Endothelial cell of umbilical vein (primary cell): ENCODE measurements at regions not wholly inside any gene's neighbourhood (a gene's known extent, or its start where the extent isn't known, plus 50 kb on each side); places are given as distances from the start of the nearest gene placed in this dataset.

Experiments
- BruUV-seq: library from RNA; stranded (reverse); fragments of 400-500 nt; replicated peaks from 2 replicates; lab custom pipeline; 2021; lab: Mats Ljungman, UMichigan
- CTCF ChIA-PET: fragments of 300-600, 350-600 bp; sonication (Branson Sonifier 250); formaldehyde crosslinking; loops from one replicate; lab custom pipeline; 2021; ENCODE audit warnings: antibody characterized with exemption, inconsistent platforms; lab: Charles Lee
- POLR2A ChIA-PET: fragments of 300-600, 350-600 bp; sonication (Branson Sonifier 250); formaldehyde crosslinking; loops from one replicate; lab custom pipeline; 2021; ENCODE audit warnings: antibody characterized with exemption, inconsistent platforms; lab: Charles Lee
- DNase-seq: peaks from one replicate; pipeline ENCODE4 v3.0.0-alpha.2; 2011; ENCODE audit warnings: low read depth, low spot score
- FAIRE-seq: peaks from 2 replicates; lab custom pipeline; 2011; peaks lifted over from hg19 to GRCh38; lab: Jason Lieb, UNC
- H2AFZ ChIP-seq: 2 replicates; pipeline ENCODE4 v1.6.0; 2012; ENCODE audit warnings: low read depth, low read length, control low read depth, inconsistent platforms
- H3K27ac ChIP-seq: 2 replicates; pipeline ENCODE4 v1.5.1; 2011; ENCODE audit warnings: low read depth, mild to moderate bottlenecking, control low read depth, low read length, moderate library complexity; ENCODE audit not compliant: insufficient read depth
- H3K27me3 ChIP-seq, 2 experiments: 2 replicates each; pipeline versions ENCODE4 v1.6.0 to v1.6.1; 2011; ENCODE audit warnings: low read length in 2 of 2, mixed read lengths in 1 of 2; ENCODE audit not compliant: control insufficient read depth in 2 of 2, insufficient read depth in 2 of 2
- H3K36me3 ChIP-seq, 2 experiments: 2 replicates in 1 of 2; 3 replicates in 1 of 2; pipeline ENCODE4 v1.5.1; 2011; ENCODE audit warnings: low read length in 2 of 2, mild to moderate bottlenecking in 1 of 2, moderate library complexity in 1 of 2; ENCODE audit not compliant: control insufficient read depth in 2 of 2, insufficient read depth in 2 of 2; ENCODE audit errors: extremely low read depth in 1 of 2
- H3K4me1 ChIP-seq: 3 replicates; pipeline ENCODE4 v1.5.1; 2011; ENCODE audit warnings: mild to moderate bottlenecking, low read length; ENCODE audit not compliant: control insufficient read depth, insufficient read depth; ENCODE audit errors: extremely low read depth
- H3K4me2 ChIP-seq: 2 replicates; pipeline ENCODE4 v1.6.1; 2011; ENCODE audit warnings: low read length, control low read depth, mixed read lengths; ENCODE audit not compliant: insufficient read depth
- H3K4me3 ChIP-seq, 3 experiments: fragments of 200-600 bp in 1 of 3; sonication (generic), shearing (Covaris generic) in 1 of 3; replicated peaks in 1 of 3; 2 replicates each; pipeline ENCODE4 v1.5.1; 2011 to 2016; ENCODE audit warnings: control low read depth in 3 of 3, low read length in 3 of 3, mild to moderate bottlenecking in 2 of 3, inconsistent platforms in 1 of 3, low read depth in 1 of 3, moderate library complexity in 1 of 3; ENCODE audit not compliant: insufficient read depth in 1 of 3
- H3K79me2 ChIP-seq: 2 replicates; pipeline ENCODE4 v1.6.0; 2012; ENCODE audit warnings: low read length, inconsistent platforms; ENCODE audit not compliant: control insufficient read depth, insufficient read depth
- H3K9ac ChIP-seq: replicated peaks from 2 replicates; pipeline ENCODE3; 2011; ENCODE audit warnings: low read length, control low read depth; ENCODE audit not compliant: insufficient read depth; ENCODE audit errors: extremely low read depth
- H3K9me1 ChIP-seq: replicated peaks from 3 replicates; pipeline ENCODE4 v1.6.0; 2011; ENCODE audit warnings: mild to moderate bottlenecking, low read length; ENCODE audit not compliant: control insufficient read depth, insufficient read depth; ENCODE audit errors: extremely low read depth
- H3K9me3 ChIP-seq: replicated peaks from 2 replicates; pipeline ENCODE4 v1.5.1; 2012; ENCODE audit warnings: low read length, inconsistent platforms; ENCODE audit not compliant: control insufficient read depth, insufficient read depth
- H4K20me1 ChIP-seq: replicated peaks from 2 replicates; pipeline ENCODE3; 2011; ENCODE audit warnings: mild to moderate bottlenecking, low read length; ENCODE audit not compliant: control insufficient read depth, insufficient read depth; ENCODE audit errors: extremely low read depth
- CTCF ChIP-seq, 2 donors: IDR thresholded peaks; 1 replicate in 1 of 2; 2 replicates in 1 of 2; pipeline ENCODE4 v1.5.1; 2011; ENCODE audit warnings: low read length in 2 of 2, mild to moderate bottlenecking in 2 of 2, moderate library complexity in 2 of 2, control low read depth in 1 of 2, inconsistent platforms in 1 of 2, low read depth in 1 of 2; ENCODE audit not compliant: insufficient read depth in 1 of 2; ENCODE audit errors: extremely low read depth in 1 of 2
- EZH2 ChIP-seq: IDR thresholded peaks from 2 replicates; pipeline ENCODE4 v1.6.1; 2012; ENCODE audit warnings: borderline replicate concordance, low read depth, mild to moderate bottlenecking, moderate library complexity, low read length, inconsistent platforms; ENCODE audit not compliant: severe bottlenecking
- FOS ChIP-seq: IDR thresholded peaks from 2 replicates; pipeline ENCODE4 v1.6.1; 2011; ENCODE audit warnings: mild to moderate bottlenecking, low read length, moderate library complexity, borderline replicate concordance; ENCODE audit not compliant: insufficient read depth
- GATA2 ChIP-seq: IDR thresholded peaks from 2 replicates; pipeline ENCODE4 v1.7.0; 2011; ENCODE audit warnings: low read depth, mild to moderate bottlenecking, moderate library complexity, mixed read lengths, low read length; ENCODE audit not compliant: insufficient read length, insufficient read depth
- JUN ChIP-seq: IDR thresholded peaks from 2 replicates; pipeline ENCODE4 v1.6.1; 2011; ENCODE audit warnings: borderline replicate concordance, low read depth; ENCODE audit not compliant: insufficient read length, insufficient read depth
- MAX ChIP-seq: IDR thresholded peaks from 2 replicates; pipeline ENCODE4 v1.6.1; 2011; ENCODE audit not compliant: insufficient read depth, insufficient read length
- MYC ChIP-seq: IDR thresholded peaks from one replicate; pipeline ENCODE4 v1.6.1; 2011; ENCODE audit warnings: mild to moderate bottlenecking, low read depth, low read length
- POLR2A ChIP-seq: IDR thresholded peaks from 2 replicates; pipeline ENCODE4 v1.6.1; 2012; ENCODE audit warnings: low read depth, mild to moderate bottlenecking, control low read depth, low read length
- POLR2AphosphoS5 ChIP-seq: IDR thresholded peaks from 2 replicates; pipeline ENCODE4 v1.6.1; 2012; ENCODE audit warnings: low read depth, mild to moderate bottlenecking, control low read depth, low read length, moderate library complexity; ENCODE audit not compliant: insufficient read depth
- dilution Hi-C: fragments of 300-500 bp; cut with MboI; formaldehyde crosslinking; loops from one replicate; pipeline ENCODE4 v1.15.0; 2019; ENCODE audit warnings: low sequenced_read_pairs; ENCODE audit not compliant: extremely low pct_ligation_motif_present
- intact Hi-C: fragments of 100-400 bp; cut with micrococcal nuclease; formaldehyde crosslinking; loops from one replicate; pipeline ENCODE4 v1.10.0; 2022

GRCh38 chr6:137372532-137372931, 121.7 kb downstream of the OLIG3 start:
- dilution Hi-C loops (no loop called here), intact Hi-C loops (loop anchor here (5.0 kb wide), 2 partner anchors 100 to 280 kb away; no protein-coding TSS in a partner anchor)
- H3K9ac ChIP-seq: no peak overlapping the region
- CTCF ChIA-PET: interaction anchor here (1.1 to 1.5 kb wide), 4 partner anchors 19 to 278 kb away, joined by 3 to 4 read pairs (median 3); no protein-coding TSS in a partner anchor
- TF ChIP-seq MYC (no peak), MAX (no peak), EZH2 (no peak)
- no peaks in the 10 kb centered on the region for H3K79me2 ChIP-seq
- FAIRE-seq (no peak), DNase-seq (no peak)
- H3K4me3 ChIP-seq: no peak overlapping the region
- no peaks in the 10 kb centered on the region for H3K9me3 ChIP-seq
- no peak overlapping the region for H2AFZ ChIP-seq
- POLR2A ChIA-PET: no interaction called here
- H4K20me1 ChIP-seq: no peaks in the 10 kb centered on the region
- H3K27ac ChIP-seq: no peak overlapping the region
- H3K9me1 ChIP-seq: peaks cover 3% of the 10 kb centered on the region
- no peaks in the 10 kb centered on the region for H3K36me3 ChIP-seq
- no peaks in the 10 kb centered on the region for H3K4me1 ChIP-seq
- BruUV-seq: no TSS peak
- no peak overlapping the region for H3K4me2 ChIP-seq
- no peaks in the 10 kb centered on the region for H3K27me3 ChIP-seq

- ChIA-PET POLR2A (no interaction called here), CTCF (no interaction called here)
- Histone ChIP-seq H3K4me1 (no peaks in the 10 kb centered on the region), H3K4me2 (no peak overlapping the region), H3K27me3 (no peaks in the 10 kb centered on the region), H3K9me1 (peaks cover 3% of the 10 kb centered on the region), H3K36me3 (no peaks in the 10 kb centered on the region), H4K20me1 (no peaks in the 10 kb centered on the region), H3K9me3 (no peaks in the 10 kb centered on the region), H3K9ac (no peak overlapping the region), H3K79me2 (no peaks in the 10 kb centered on the region), H3K4me3 (no peak overlapping the region), H2AFZ (no peak overlapping the region), H3K27ac (no peak overlapping the region)
- intact Hi-C loops (loop anchor here (5.0 kb wide), 2 partner anchors 99 to 279 kb away; no protein-coding TSS in a partner anchor), dilution Hi-C loops (no loop called here)
- BruUV-seq: no TSS peak
- DNase-seq (no peak), FAIRE-seq (no peak)
- no peak for TF ChIP-seq POLR2AphosphoS5
- TF ChIP-seq EZH2: no peak
- TF ChIP-seq FOS: no peak
- TF ChIP-seq POLR2A: no peak
- TF ChIP-seq MAX: no peak
- no peak for TF ChIP-seq CTCF (IDR thresholded peaks at IDR 0.05; ENCODE audit: extremely low read depth in 1 of 2, insufficient read depth in 1 of 2, low read depth in 1 of 2, low read length in 2 of 2)
- TF ChIP-seq JUN: no peak
- no peak for TF ChIP-seq GATA2
- TF ChIP-seq MYC: no peak
Measured at GRCh38 chr6:137371634-137372016, 122.6 kb downstream of the OLIG3 start.
